NCI-H2081 treated with DMSO at 0.1 percent for 48 hours (cell line): ENCODE measurements at regions not wholly inside any gene's neighbourhood (a gene's known extent, or its start where the extent isn't known, plus 50 kb on each side); places are given as distances from the start of the nearest gene placed in this dataset.
"Not testable (repeated sequence)": the region's sequence is repeated elsewhere in the genome, so short reads cannot be mapped to it uniquely, and the experiment has no call there.

Source experiments
- DNase-seq: peaks from one replicate; lab custom pipeline; 2025; lab: John Stamatoyannopoulos, UW

DNA sequence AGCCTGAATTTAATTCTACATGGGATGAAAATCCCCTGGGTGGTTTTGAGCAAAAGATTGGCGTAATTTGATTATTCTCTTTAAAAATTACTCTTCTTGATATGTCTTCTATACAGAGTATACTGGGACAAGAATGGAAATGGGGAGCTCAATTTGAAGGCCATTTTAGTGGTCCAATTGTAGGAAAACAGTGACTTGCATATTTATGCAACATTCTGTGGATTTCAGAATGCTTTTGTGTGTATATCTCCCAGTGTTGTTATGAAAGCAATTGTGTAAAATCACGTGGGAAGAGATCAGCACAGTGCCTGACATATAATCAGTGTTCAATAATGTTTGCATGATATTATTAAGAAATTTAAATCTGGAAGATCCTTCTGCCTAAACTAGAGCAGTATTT is 575.9 kb upstream of the PBX1 start:
- DNase-seq = no peak

DNA sequence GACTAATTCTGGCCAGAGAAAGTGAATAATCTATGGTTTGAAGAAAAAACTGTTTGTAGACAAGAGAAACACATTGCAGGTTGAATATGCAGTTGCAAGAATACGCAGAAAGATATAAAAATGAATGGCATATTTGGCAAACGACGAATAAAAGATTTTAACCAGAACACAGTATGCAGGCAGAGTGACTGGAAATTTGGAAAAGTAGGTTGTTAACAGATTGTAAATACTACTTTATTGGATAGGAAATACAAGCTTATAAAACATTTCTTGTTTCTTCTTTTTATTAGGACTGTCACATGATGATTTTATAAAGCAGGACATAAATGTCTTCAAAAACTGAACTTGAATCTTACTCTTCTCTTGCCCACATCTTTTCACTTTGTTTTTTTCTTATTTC is 573.3 kb upstream of the PBX1 start:
- no peak for DNase-seq

DNA sequence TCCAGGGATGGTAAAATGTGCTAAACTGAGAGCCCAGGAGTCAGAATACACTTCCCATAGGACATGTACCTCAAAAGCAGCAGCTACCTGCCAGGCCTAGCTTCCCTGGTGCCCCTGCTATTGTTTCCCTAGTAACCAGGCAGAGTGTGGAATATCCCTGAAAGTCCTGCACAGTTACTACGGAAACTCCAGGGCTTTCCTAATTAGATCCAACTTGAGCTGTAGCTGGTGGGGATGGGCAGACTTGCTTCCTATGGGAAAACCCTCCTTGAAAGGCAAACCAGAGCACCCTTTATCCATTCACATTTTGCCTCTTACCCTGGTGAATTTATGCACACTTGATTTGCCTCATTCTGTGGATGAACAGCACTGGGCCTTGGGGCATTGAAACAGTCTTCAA is 559.9 kb upstream of the PBX1 start:
- DNase-seq = no peak

GRCh38 chr1:164006186-164006585 is 552.8 kb upstream of the PBX1 start:
- not testable (repeated sequence) for DNase-seq

DNA sequence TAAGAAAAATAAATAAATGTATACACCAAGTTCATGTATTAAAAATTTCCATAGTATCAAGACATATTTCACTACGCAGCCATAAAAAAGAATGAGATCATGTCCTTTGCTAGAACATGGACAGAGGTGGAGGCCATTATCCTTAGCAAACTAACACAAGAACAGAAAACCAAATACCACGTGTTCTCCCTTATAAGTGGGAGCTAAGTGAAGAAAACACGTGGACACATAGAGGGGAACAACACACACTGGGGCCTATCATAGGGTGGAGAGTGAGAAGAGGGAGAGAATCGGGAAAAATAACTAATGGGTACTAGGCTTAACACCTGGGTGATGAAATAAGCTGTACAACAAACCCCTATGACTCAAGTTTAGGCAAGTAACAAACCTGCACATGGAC is 552.4 kb upstream of the PBX1 start:
- DNase-seq = no peak

GRCh38 chr1:164017239-164017638 is 541.7 kb upstream of the PBX1 start:
- DNase-seq = no peak

- no peak for DNase-seq
Measured at GRCh38 chr1:164020391-164020790, 538.6 kb upstream of the PBX1 start.

DNA sequence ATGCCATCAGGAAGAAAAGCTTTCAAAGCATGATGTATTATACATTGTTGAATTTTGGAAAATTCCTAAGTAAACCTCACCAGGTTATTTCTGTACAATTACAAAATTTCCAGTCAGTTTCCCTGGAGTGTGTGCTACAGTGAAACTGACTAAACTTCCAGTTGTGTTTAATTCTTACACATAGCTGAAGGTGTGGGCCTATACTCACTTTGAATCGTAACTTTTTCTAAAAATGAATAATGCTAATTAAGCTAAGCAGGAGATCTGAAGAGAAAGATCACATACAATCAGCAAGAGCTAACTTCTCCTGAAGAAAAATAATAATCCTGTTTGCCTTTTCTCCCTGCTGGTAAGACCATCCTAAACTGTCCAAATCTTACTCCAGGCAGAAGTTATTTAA is 537.2 kb upstream of the PBX1 start:
- DNase-seq = no peak

DNA sequence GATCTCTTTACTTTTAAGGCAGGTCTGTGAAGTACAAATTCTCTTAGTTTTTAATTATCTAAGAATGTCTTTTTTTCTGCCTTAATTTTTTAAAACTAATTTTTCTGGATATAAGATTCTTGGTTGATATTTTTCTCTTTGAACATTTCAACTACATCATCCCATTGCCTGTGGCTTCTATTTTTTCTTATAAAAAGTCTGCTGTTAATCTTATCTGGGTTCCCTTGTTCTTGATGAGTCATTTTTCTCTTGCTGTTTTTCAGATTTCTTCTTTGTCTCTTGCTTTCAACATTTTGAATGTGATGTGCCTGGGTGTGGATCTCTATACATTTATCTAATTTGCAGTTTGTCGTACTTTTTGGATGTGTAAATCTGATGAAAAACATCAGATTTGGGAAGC is 525.2 kb upstream of the PBX1 start:
- DNase-seq = no peak

DNA sequence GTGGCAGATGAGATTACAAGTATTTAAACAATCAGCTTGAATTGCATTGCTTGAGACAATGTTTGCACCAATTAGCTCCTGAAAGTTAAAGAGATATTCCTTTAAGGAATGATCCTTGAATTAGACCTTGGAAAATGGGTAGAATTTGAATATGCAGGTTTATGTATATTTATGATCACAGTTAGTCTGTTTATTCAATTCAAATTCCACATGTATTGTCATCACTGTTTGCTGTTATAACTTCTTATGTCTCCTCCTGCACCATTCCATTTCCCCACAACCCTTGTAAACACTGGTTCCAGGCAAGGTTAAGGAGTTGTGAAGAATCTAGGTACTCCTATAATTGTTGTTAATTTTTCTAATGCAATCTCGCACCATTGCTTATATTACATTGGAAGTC is 518.2 kb upstream of the PBX1 start:
- no peak for DNase-seq

DNA sequence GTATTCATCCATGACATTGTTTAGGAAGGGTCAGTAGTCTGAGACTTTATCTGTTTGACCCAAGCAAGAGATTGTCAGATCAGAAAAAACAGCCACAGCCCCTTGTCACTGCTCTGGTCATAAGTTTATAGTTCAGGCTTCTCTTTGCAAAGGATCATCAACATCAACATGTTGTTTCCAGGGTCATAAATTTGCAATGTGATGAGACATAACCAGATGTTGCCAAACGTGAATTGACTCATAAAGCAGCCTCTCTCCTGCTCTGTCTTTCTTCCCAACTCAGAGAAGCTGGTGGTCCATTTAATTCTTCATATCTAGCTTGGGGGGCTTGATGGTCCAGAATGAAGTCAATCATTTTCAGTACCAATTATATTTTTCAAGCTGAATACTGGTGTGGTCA is 507.2 kb upstream of the PBX1 start:
- DNase-seq = no peak

GRCh38 chr1:164054331-164054730 is 504.7 kb upstream of the PBX1 start:
- no peak for DNase-seq

- no peak for DNase-seq
Measured at GRCh38 chr1:164058198-164058597, 500.8 kb upstream of the PBX1 start.

DNA sequence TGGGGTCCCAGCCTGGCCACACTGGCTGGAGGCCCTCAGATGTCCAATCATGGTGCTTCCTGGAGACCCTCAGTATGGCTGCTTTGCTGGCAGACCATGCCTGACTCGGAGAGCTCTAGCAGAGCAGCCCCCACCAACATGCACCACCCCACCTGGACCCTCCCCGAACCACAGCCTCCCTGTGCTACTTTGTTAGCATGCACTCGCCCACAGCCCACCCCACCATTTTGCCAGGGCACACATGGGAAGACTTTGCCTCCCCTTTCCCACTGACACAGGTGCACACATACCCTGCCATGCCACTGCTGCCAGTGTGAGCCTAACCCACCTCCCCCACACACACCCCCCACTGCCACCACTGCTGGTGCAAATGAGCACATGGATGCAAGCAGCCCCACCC is 497.5 kb upstream of the PBX1 start:
- DNase-seq = no peak

- DNase-seq = no peak
Measured at GRCh38 chr1:164064501-164064900, 494.5 kb upstream of the PBX1 start.

GRCh38 chr1:164071288-164071687 is 487.7 kb upstream of the PBX1 start:
- no peak for DNase-seq

DNA sequence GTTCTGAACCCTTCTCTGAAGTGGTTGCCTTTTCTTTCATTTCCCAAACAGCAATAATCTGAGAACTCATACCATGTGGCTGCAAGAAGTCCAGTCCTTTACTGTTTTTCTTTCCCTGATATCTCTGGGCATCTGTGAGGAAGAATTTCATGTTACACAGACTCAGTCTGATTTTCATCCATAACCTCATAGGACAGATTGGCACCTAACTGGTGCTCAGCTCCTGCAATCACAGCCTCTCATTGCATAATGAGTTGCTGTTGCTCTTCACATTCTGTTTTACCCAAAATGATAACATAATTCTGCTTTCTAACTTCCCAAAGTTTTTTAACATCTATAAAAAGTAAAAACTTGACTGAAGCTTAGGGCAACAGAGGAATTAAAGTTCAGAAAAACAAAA is 472.2 kb upstream of the PBX1 start:
- no peak for DNase-seq

DNA sequence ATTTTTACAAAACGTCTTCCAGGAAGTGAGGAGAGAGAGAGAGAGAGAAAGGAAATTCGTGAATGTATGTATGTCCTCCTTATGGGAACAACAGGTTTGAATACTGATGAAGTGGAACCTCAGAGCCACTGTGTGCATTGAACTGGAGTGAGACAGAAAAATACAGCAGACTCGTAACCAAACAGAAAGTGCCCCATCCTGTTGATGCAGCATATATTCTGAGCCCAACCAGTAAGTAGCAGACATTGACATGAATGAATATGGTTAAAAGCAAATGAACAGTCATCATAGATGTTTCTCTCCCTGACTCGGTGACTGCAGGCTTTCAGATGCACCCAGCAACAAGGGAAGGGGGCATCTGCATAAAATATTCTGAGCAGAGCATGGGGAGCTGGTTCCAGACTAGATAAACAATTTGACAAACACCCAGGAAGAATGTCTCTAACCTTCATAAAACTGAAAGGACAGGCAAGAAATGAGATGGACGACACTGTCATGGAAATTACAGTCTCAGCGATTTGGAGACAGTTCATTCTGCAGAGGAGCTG is 471.0 kb upstream of the PBX1 start:
- DNase-seq = no peak

DNA sequence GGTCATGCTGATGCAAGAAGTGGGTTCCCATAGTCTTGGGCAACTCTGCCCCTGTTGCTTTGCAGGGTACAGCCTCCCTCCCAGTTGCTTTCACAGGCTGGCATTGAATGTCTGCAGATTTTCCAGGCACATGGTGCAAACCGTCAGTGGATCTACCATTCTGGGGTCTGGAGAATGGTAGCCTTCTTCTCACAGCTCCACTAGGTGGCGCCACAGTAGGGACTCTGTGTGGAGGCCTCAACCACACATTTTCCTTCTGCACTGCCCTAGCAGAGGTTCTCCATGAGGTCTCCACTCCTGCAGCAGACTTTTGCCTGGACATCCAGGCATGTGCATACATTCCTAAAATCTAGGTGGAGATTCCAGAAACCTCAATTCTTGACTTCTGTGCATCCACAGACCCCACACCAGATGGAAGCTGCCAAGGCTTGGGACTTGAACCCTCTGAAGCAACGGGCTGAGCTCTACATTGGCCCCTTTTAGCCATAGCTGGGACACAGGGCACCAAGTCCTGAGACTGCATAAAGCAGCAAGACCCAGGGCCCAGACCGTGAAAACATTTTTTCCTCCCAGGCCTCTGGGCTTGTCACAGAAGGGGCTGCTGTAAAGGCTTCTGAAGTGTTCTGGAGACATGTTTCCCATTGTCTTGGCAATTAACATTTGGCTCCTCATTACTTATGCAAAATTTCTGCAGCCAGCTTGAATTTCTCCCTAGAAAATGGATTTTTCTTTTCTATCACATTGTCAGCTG is 466.2 kb upstream of the PBX1 start:
- no peak for DNase-seq

- DNase-seq = no peak
Measured at GRCh38 chr1:164093543-164093942, 465.4 kb upstream of the PBX1 start.

DNA sequence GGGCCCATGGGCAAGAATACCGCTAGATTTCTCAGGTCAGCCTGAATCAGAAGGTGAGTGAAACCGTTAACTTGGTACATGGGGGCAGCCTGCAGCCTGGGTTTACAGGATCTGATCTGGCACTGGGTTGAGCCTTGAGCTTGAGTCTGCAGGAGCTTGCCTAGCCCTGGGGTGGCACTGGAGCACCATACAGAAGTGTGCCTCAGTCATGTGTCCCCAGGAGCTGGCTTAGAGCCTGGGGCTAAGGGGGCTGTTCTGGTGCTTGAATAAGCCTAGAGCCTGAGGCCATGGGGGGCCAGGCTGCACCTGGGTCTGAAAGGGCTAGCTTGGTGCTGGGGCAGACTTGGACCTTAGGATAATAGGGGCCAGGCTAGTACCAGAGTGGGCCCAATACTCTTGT is 457.2 kb upstream of the PBX1 start:
- DNase-seq = no peak

- DNase-seq = no peak
Measured at GRCh38 chr1:164131949-164132348, 427.0 kb upstream of the PBX1 start.

- DNase-seq = peak; percentile 94
Measured at GRCh38 chr1:164137273-164137925, 421.6 kb upstream of the PBX1 start.

GRCh38 chr1:164141797-164142196 is 417.2 kb upstream of the PBX1 start:
- no peak for DNase-seq
